A673 (cell line): ENCODE measurements at regions not wholly inside any gene's neighbourhood (a gene's known extent, or its start where the extent isn't known, plus 50 kb on each side); places are given as distances from the start of the nearest gene placed in this dataset.

Source experiments
- BruUV-seq: library from RNA; stranded (reverse); fragments of 400-500 nt; replicated peaks from 2 replicates; lab custom pipeline; 2021; lab: Mats Ljungman, UMichigan
- CTCF ChIA-PET: fragments of 300-600 bp; sonication (Branson Sonifier 250); formaldehyde crosslinking; loops from one replicate; lab custom pipeline; 2022; ENCODE audit warnings: antibody characterized with exemption; lab: Charles Lee
- POLR2A ChIA-PET: fragments of 300-600 bp; sonication (Branson Sonifier 250); formaldehyde crosslinking; loops from one replicate; lab custom pipeline; 2022; ENCODE audit warnings: antibody characterized with exemption; ENCODE audit not compliant: low non-redundant PET; lab: Charles Lee
- DNase-seq: peaks from one replicate; pipeline ENCODE4 v3.0.0-alpha.2; 2015; ENCODE audit warnings: low spot score
- H3K27ac ChIP-seq: fragments of 200-600 bp; sonication (generic); 2 replicates; pipeline ENCODE4 v1.5.1; 2016; ENCODE audit warnings: mixed run types, low read depth, mild to moderate bottlenecking, mixed read lengths, antibody characterized with exemption, low read length; ENCODE audit not compliant: poor library complexity, severe bottlenecking
- H3K27me3 ChIP-seq: fragments of 200-600 bp; sonication (generic); replicated peaks from 2 replicates; pipeline ENCODE4 v1.6.1; 2017; ENCODE audit warnings: mixed run types, low read depth, mild to moderate bottlenecking, mixed read lengths, antibody characterized with exemption, low read length; ENCODE audit not compliant: insufficient read depth, poor library complexity
- H3K36me3 ChIP-seq: fragments of 200-600 bp; sonication (generic); 2 replicates; pipeline ENCODE4 v1.6.1; 2016; ENCODE audit warnings: mixed run types, mild to moderate bottlenecking, mixed read lengths, antibody characterized with exemption, low read length; ENCODE audit not compliant: insufficient read depth, poor library complexity, severe bottlenecking
- H3K4me1 ChIP-seq: fragments of 200-600 bp; sonication (generic); 2 replicates; pipeline ENCODE4 v1.6.1; 2017; ENCODE audit warnings: mixed run types, mild to moderate bottlenecking, mixed read lengths, antibody characterized with exemption, low read length; ENCODE audit not compliant: insufficient read depth, poor library complexity, severe bottlenecking
- H3K4me3 ChIP-seq: fragments of 200-600 bp; sonication (generic); 2 replicates; pipeline ENCODE4 v1.5.1; 2016; ENCODE audit warnings: low read depth, mixed run types, mild to moderate bottlenecking, mixed read lengths, low read length; ENCODE audit not compliant: poor library complexity, severe bottlenecking
- H3K9me3 ChIP-seq: fragments of 200-600 bp; sonication (generic); 2 replicates; pipeline ENCODE4 v1.6.1; 2016; ENCODE audit warnings: mixed run types, low read depth, mild to moderate bottlenecking, mixed read lengths, antibody characterized with exemption, low read length; ENCODE audit not compliant: poor library complexity, severe bottlenecking
- CTCF ChIP-seq: fragments of 300-800, 200-600 bp; sonication (generic); conservative IDR thresholded peaks from 2 replicates; pipeline ENCODE4 v1.5.1; 2017; ENCODE audit warnings: low read depth, mild to moderate bottlenecking, antibody characterized with exemption, low read length, moderate library complexity, mixed read lengths
- EZH2 ChIP-seq: fragments of 200-600 bp; sonication (generic); IDR thresholded peaks from 2 replicates; pipeline ENCODE4 v1.6.1; 2017; ENCODE audit warnings: borderline replicate concordance, low read depth, mild to moderate bottlenecking, mixed read lengths, antibody characterized with exemption, low read length; ENCODE audit not compliant: poor library complexity, severe bottlenecking
- intact Hi-C: fragments of 100-400 bp; cut with micrococcal nuclease; formaldehyde crosslinking; loops from one replicate; pipeline ENCODE4 v1.10.0; 2022; ENCODE audit not compliant: unreplicated experiment

- no peak overlapping the region for H3K27ac ChIP-seq
- intact Hi-C loops = no loop called here
- no peaks in the 10 kb centered on the region for H3K9me3 ChIP-seq
- no peaks in the 10 kb centered on the region for H3K36me3 ChIP-seq
- H3K4me1 ChIP-seq = no peaks in the 10 kb centered on the region
- ChIA-PET POLR2A (no interaction called here), CTCF (interaction anchor here (1.3 kb wide), 1 partner anchor 39 kb away, joined by 3 read pairs; no protein-coding TSS in a partner anchor)
- H3K4me3 ChIP-seq = no peak overlapping the region
- no TSS peak for BruUV-seq
- no peak for DNase-seq
- H3K27me3 ChIP-seq = no peaks in the 10 kb centered on the region
- no peak for TF ChIP-seq EZH2
- TF ChIP-seq CTCF = no peak
Measured at GRCh38 chr1:244171241-244171985, 120.3 kb downstream of the ZBTB18 start.

- H3K27ac ChIP-seq = no peak overlapping the region
- H3K36me3 ChIP-seq = no peaks in the 10 kb centered on the region
- DNase-seq = no peak
- no peaks in the 10 kb centered on the region for H3K27me3 ChIP-seq
- no peak overlapping the region for H3K4me3 ChIP-seq
- TF ChIP-seq CTCF (no peak), EZH2 (no peak)
- ChIA-PET POLR2A (no interaction called here), CTCF (interaction anchor here (1.3 kb wide), 1 partner anchor 38 kb away, joined by 3 read pairs; no protein-coding TSS in a partner anchor)
- BruUV-seq = no TSS peak
- no peaks in the 10 kb centered on the region for H3K4me1 ChIP-seq
- intact Hi-C loops = no loop called here
- no peaks in the 10 kb centered on the region for H3K9me3 ChIP-seq
Measured at GRCh38 chr1:244173240-244173639, 122.2 kb downstream of the ZBTB18 start.

- ChIA-PET CTCF (no interaction called here), POLR2A (no interaction called here)
- no peaks in the 10 kb centered on the region for H3K9me3 ChIP-seq
- H3K27ac ChIP-seq = no peak overlapping the region
- no peaks in the 10 kb centered on the region for H3K4me1 ChIP-seq
- intact Hi-C loops = no loop called here
- DNase-seq = no peak
- no peak overlapping the region for H3K4me3 ChIP-seq
- TF ChIP-seq EZH2 = no peak
- TF ChIP-seq CTCF = no peak
- H3K27me3 ChIP-seq = no peaks in the 10 kb centered on the region
- no TSS peak for BruUV-seq
- no peaks in the 10 kb centered on the region for H3K36me3 ChIP-seq
Measured at GRCh38 chr1:244173769-244174168, 122.7 kb downstream of the ZBTB18 start.
